Mesendoderm (in vitro differentiated cells): ENCODE measurements at regions not wholly inside any gene's neighbourhood (a gene's known extent, or its start where the extent isn't known, plus 50 kb on each side); places are given as distances from the start of the nearest gene placed in this dataset.

ENCODE experiments used
- DNase-seq: peaks from one replicate; pipeline ENCODE4 v3.0.0; 2013
- H2AK5ac ChIP-seq: 2 replicates; pipeline ENCODE4 v1.6.1; 2013; ENCODE audit warnings: low read length, inconsistent platforms
- H2BK120ac ChIP-seq: 2 replicates; pipeline ENCODE4 v1.6.1; 2013; ENCODE audit warnings: low read depth, mild to moderate bottlenecking, low read length, moderate library complexity, mixed read lengths
- H2BK15ac ChIP-seq: replicated peaks from 2 replicates; pipeline ENCODE4 v1.6.1; 2013; ENCODE audit warnings: low read depth, mild to moderate bottlenecking, moderate library complexity
- H2BK5ac ChIP-seq: 2 replicates; pipeline ENCODE4 v1.6.1; 2013; ENCODE audit warnings: low read length, inconsistent platforms
- H3K18ac ChIP-seq: 2 replicates; pipeline ENCODE4 v1.6.1; 2013; ENCODE audit warnings: mild to moderate bottlenecking, low read length, mixed read lengths
- H3K23ac ChIP-seq: one replicate; pipeline ENCODE4 v1.6.1; 2013; ENCODE audit warnings: low read length
- H3K27ac ChIP-seq: 2 replicates; pipeline ENCODE4 v1.5.1; 2013; ENCODE audit warnings: low read depth, mild to moderate bottlenecking, inconsistent platforms, low read length, moderate library complexity
- H3K27me3 ChIP-seq: 2 replicates; pipeline ENCODE4 v1.6.1; 2013; ENCODE audit warnings: low read length, control low read depth, mild to moderate bottlenecking, inconsistent platforms; ENCODE audit not compliant: insufficient read depth, poor library complexity
- H3K36me3 ChIP-seq: 2 replicates; pipeline ENCODE4 v1.6.1; 2013; ENCODE audit warnings: low read length, inconsistent platforms; ENCODE audit not compliant: control insufficient read depth, insufficient read depth
- H3K4ac ChIP-seq: one replicate; pipeline ENCODE4 v1.6.1; 2013; ENCODE audit warnings: low read depth, mild to moderate bottlenecking, low read length, moderate library complexity
- H3K4me1 ChIP-seq: 2 replicates; pipeline ENCODE4 v1.6.1; 2013; ENCODE audit warnings: low read depth, low read length, inconsistent platforms; ENCODE audit not compliant: control insufficient read depth
- H3K4me2 ChIP-seq: 2 replicates; pipeline ENCODE4 v1.6.1; 2013; ENCODE audit warnings: low read length
- H3K4me3 ChIP-seq: 2 replicates; pipeline ENCODE4 v1.5.1; 2013; ENCODE audit warnings: mild to moderate bottlenecking, low read length
- H3K56ac ChIP-seq: one replicate; pipeline ENCODE4 v1.6.1; 2013; ENCODE audit warnings: low read length
- H3K79me1 ChIP-seq: 2 replicates; pipeline ENCODE4 v1.6.1; 2013; ENCODE audit warnings: low read length, inconsistent platforms
- H3K79me2 ChIP-seq: 2 replicates; pipeline ENCODE4 v1.6.1; 2013; ENCODE audit warnings: mild to moderate bottlenecking, low read length; ENCODE audit not compliant: control insufficient read depth, insufficient read depth
- H3K9ac ChIP-seq: 2 replicates; pipeline ENCODE4 v1.6.1; 2013; ENCODE audit warnings: low read length, inconsistent platforms
- H4K5ac ChIP-seq: one replicate; pipeline ENCODE4 v1.6.1; 2013; ENCODE audit warnings: low read length
- H4K8ac ChIP-seq: one replicate; pipeline ENCODE4 v1.6.1; 2013; ENCODE audit warnings: low read depth, mild to moderate bottlenecking, control low read depth, low read length, moderate library complexity
- WGBS: extraction: QIAGEN DNeasy Blood & Tissue Kit; methylation state at CpG from one replicate; pipeline ENCODE4 v1.1.7; 2013; ENCODE audit warnings: low lambda C conversion rate, missing lambda C conversion rate; ENCODE audit not compliant: insufficient coverage; ENCODE audit errors: extremely low coverage; 5-methylcytosine and 5-hydroxymethylcytosine counted together

- H3K4me3 ChIP-seq: no peak overlapping the region
- no peaks in the 10 kb centered on the region for H3K27me3 ChIP-seq
- H3K4me2 ChIP-seq: no peak overlapping the region
- H3K18ac ChIP-seq: no peak overlapping the region
- no peak overlapping the region for H2BK120ac ChIP-seq
- H2BK15ac ChIP-seq: no peak overlapping the region
- H3K4ac ChIP-seq: no peak overlapping the region
- H3K56ac ChIP-seq: no peak overlapping the region
- no peaks in the 10 kb centered on the region for H3K79me2 ChIP-seq
- no peak for DNase-seq
- H3K9ac ChIP-seq: no peak overlapping the region
- no peaks in the 10 kb centered on the region for H3K79me1 ChIP-seq
- H3K23ac ChIP-seq: no peak overlapping the region
- no peak overlapping the region for H4K8ac ChIP-seq
- H2AK5ac ChIP-seq: no peak overlapping the region
- H3K27ac ChIP-seq: no peak overlapping the region
- no peaks in the 10 kb centered on the region for H3K4me1 ChIP-seq
- H3K36me3 ChIP-seq: no peaks in the 10 kb centered on the region
- no peak overlapping the region for H2BK5ac ChIP-seq
- no peak overlapping the region for H4K5ac ChIP-seq
- no CpG with 5 or more reads among the region's 4 CpGs for whole genome bisulfite sequencing
These were observed 308.6 kb upstream of the ATP11B start for GRCh38 chr3:182484682-182485081.

DNA sequence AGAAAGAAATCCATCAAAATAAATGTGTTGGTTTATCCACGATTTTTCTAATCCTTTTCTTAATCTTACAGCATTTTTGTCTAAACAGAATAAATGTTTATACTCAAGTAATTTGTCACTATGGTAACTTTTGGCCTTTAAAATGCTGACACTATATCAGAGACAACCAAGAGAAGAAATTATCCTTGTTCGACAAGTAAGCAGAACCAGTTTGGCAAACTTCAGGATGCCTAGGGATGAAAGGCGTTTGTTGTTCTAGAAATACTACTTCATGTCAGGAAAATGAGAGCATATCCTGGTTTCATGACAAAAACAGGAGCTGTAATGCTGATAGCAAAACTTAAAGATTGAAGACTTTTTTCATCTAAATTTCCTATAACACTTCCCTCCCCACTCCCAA, 308.0 kb upstream of the ATP11B start:
- Histone ChIP-seq H3K79me1 (no peaks in the 10 kb centered on the region), H3K4ac (no peak overlapping the region), H3K4me3 (no peak overlapping the region), H3K56ac (no peak overlapping the region), H3K79me2 (no peaks in the 10 kb centered on the region), H2AK5ac (no peak overlapping the region), H3K9ac (no peak overlapping the region), H2BK15ac (no peak overlapping the region), H2BK5ac (no peak overlapping the region), H2BK120ac (no peak overlapping the region), H3K27ac (no peak overlapping the region), H3K4me1 (no peaks in the 10 kb centered on the region), H3K4me2 (no peak overlapping the region), H3K18ac (no peak overlapping the region), H4K5ac (no peak overlapping the region), H4K8ac (no peak overlapping the region), H3K27me3 (no peaks in the 10 kb centered on the region), H3K36me3 (no peaks in the 10 kb centered on the region), H3K23ac (no peak overlapping the region)
- no peak for DNase-seq
- no CpG with 5 or more reads among the region's 3 CpGs for WGBS

GRCh38 chr3:182486463-182486862, 306.8 kb upstream of the ATP11B start:
- Histone ChIP-seq H3K79me1 (no peaks in the 10 kb centered on the region), H4K5ac (no peak overlapping the region), H2BK120ac (no peak overlapping the region), H3K4ac (no peak overlapping the region), H3K4me3 (no peak overlapping the region), H3K27me3 (no peaks in the 10 kb centered on the region), H3K18ac (no peak overlapping the region), H3K4me1 (no peaks in the 10 kb centered on the region), H4K8ac (no peak overlapping the region), H2BK15ac (no peak overlapping the region), H3K79me2 (no peaks in the 10 kb centered on the region), H3K4me2 (no peak overlapping the region), H3K27ac (no peak overlapping the region), H3K56ac (no peak overlapping the region), H3K23ac (no peak overlapping the region), H2AK5ac (no peak overlapping the region), H2BK5ac (no peak overlapping the region), H3K9ac (no peak overlapping the region), H3K36me3 (no peaks in the 10 kb centered on the region)
- WGBS: no CpG with 5 or more reads among the region's 4 CpGs
- no peak for DNase-seq

DNA sequence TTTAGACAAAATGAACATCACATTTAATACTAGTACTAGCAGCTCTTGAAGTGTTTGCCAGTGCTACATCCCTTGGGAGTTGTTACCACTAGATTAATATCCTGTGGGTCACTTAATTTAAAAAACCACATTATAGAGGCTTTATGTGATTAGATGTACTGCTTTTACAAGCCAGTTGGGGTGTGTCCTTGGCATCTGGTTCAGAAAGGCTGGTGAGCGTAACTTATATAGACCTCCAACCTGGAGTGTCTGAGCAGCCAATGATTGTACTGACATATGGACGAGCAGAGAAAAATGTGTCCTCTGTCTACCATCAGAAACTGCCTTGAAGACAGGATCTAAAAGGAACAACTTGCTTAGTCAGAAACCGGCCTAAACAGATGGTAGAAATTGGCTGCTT, 306.2 kb upstream of the ATP11B start:
- no peak overlapping the region for H4K5ac ChIP-seq
- H4K8ac ChIP-seq: no peak overlapping the region
- H3K79me1 ChIP-seq: no peaks in the 10 kb centered on the region
- no peaks in the 10 kb centered on the region for H3K36me3 ChIP-seq
- no peak overlapping the region for H2BK120ac ChIP-seq
- no peaks in the 10 kb centered on the region for H3K4me1 ChIP-seq
- no peak overlapping the region for H3K56ac ChIP-seq
- no peak overlapping the region for H3K4me3 ChIP-seq
- no CpG with 5 or more reads among the region's 3 CpGs for WGBS
- no peak overlapping the region for H3K18ac ChIP-seq
- H3K23ac ChIP-seq: no peak overlapping the region
- no peaks in the 10 kb centered on the region for H3K27me3 ChIP-seq
- H2BK15ac ChIP-seq: no peak overlapping the region
- H2BK5ac ChIP-seq: no peak overlapping the region
- no peak for DNase-seq
- no peak overlapping the region for H3K27ac ChIP-seq
- no peak overlapping the region for H3K4me2 ChIP-seq
- no peak overlapping the region for H3K9ac ChIP-seq
- no peak overlapping the region for H3K4ac ChIP-seq
- H3K79me2 ChIP-seq: no peaks in the 10 kb centered on the region
- no peak overlapping the region for H2AK5ac ChIP-seq

DNA sequence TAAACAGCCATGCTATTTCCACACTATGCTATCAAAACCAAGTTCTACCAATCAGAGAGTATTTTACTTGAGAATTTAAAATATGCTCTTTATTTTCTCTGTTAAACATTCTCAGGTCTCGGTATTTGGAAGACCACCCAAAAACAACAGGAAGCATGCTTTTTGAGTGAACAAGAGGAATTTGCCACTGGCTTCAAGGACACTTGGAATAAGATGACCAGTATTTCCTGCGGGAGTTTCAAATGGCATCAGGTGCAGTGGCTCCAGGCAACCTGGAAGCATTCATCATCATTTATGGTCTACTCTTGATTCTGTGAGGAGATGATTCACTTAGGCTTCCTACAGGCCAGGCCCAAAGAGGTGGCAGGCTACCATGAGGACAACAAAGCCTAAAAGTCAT, 305.7 kb upstream of the ATP11B start:
- H4K5ac ChIP-seq: no peak overlapping the region
- H3K4me2 ChIP-seq: no peak overlapping the region
- no peak overlapping the region for H2BK15ac ChIP-seq
- no peak overlapping the region for H3K4ac ChIP-seq
- H3K9ac ChIP-seq: no peak overlapping the region
- H3K4me3 ChIP-seq: no peak overlapping the region
- no peak overlapping the region for H2BK5ac ChIP-seq
- WGBS: no CpG with 5 or more reads among the region's 2 CpGs
- no peak overlapping the region for H4K8ac ChIP-seq
- H3K27ac ChIP-seq: no peak overlapping the region
- no peaks in the 10 kb centered on the region for H3K27me3 ChIP-seq
- H3K23ac ChIP-seq: no peak overlapping the region
- H2BK120ac ChIP-seq: no peak overlapping the region
- H3K18ac ChIP-seq: no peak overlapping the region
- no peak overlapping the region for H2AK5ac ChIP-seq
- DNase-seq: no peak
- no peaks in the 10 kb centered on the region for H3K79me2 ChIP-seq
- no peaks in the 10 kb centered on the region for H3K4me1 ChIP-seq
- no peak overlapping the region for H3K56ac ChIP-seq
- H3K79me1 ChIP-seq: no peaks in the 10 kb centered on the region
- H3K36me3 ChIP-seq: no peaks in the 10 kb centered on the region

- Histone ChIP-seq H3K4me3 (no peak overlapping the region), H3K9ac (no peak overlapping the region), H2BK5ac (no peak overlapping the region), H3K23ac (no peak overlapping the region), H3K4me2 (no peak overlapping the region), H2BK15ac (no peak overlapping the region), H3K27ac (no peak overlapping the region), H3K4me1 (no peaks in the 10 kb centered on the region), H3K4ac (no peak overlapping the region), H3K36me3 (no peaks in the 10 kb centered on the region), H3K18ac (no peak overlapping the region), H3K79me2 (no peaks in the 10 kb centered on the region), H4K8ac (no peak overlapping the region), H3K79me1 (no peaks in the 10 kb centered on the region), H3K27me3 (no peaks in the 10 kb centered on the region), H4K5ac (no peak overlapping the region), H2AK5ac (no peak overlapping the region), H2BK120ac (no peak overlapping the region), H3K56ac (no peak overlapping the region)
- peak; percentile 37 for DNase-seq
- no CpG with 5 or more reads among the region's 10 CpGs for WGBS
These were observed 302.5 kb upstream of the ATP11B start for GRCh38 chr3:182490596-182491491.
